Trophoblast cell (in vitro differentiated cells and primary cell): ENCODE measurements at regions not wholly inside any gene's neighbourhood (a gene's known extent, or its start where the extent isn't known, plus 50 kb on each side); places are given as distances from the start of the nearest gene placed in this dataset.

Experiments
- DNase-seq, 2 donors: peaks; one replicate each; pipeline ENCODE4 v3.0.0-alpha.2; 2016
- H2AFZ ChIP-seq: 2 replicates; pipeline ENCODE4 v1.6.1; 2013; ENCODE audit warnings: low read length, moderate library complexity, mild to moderate bottlenecking; ENCODE audit not compliant: insufficient read depth, poor library complexity
- H2AK5ac ChIP-seq: 2 replicates; pipeline ENCODE4 v1.6.1; 2013; ENCODE audit warnings: mild to moderate bottlenecking, low read length
- H2BK120ac ChIP-seq: 2 replicates; pipeline ENCODE4 v1.6.1; 2013; ENCODE audit warnings: low read length, mild to moderate bottlenecking, moderate library complexity; ENCODE audit not compliant: insufficient read depth, poor library complexity
- H2BK12ac ChIP-seq: 2 replicates; pipeline ENCODE4 v1.6.1; 2013; ENCODE audit warnings: mild to moderate bottlenecking, low read length, moderate library complexity
- H2BK5ac ChIP-seq: 2 replicates; pipeline ENCODE4 v1.6.1; 2013; ENCODE audit warnings: low read length, low read depth, moderate library complexity, mild to moderate bottlenecking; ENCODE audit not compliant: poor library complexity
- H3K14ac ChIP-seq: 2 replicates; pipeline ENCODE4 v1.6.1; 2013; ENCODE audit warnings: mild to moderate bottlenecking, low read length
- H3K18ac ChIP-seq: 2 replicates; pipeline ENCODE4 v1.6.1; 2013; ENCODE audit warnings: mild to moderate bottlenecking, low read length
- H3K23ac ChIP-seq: 2 replicates; pipeline ENCODE4 v1.6.1; 2013; ENCODE audit warnings: low read length
- H3K27ac ChIP-seq: 2 replicates; pipeline ENCODE4 v1.5.1; 2013; ENCODE audit warnings: low read depth, mild to moderate bottlenecking, inconsistent platforms, low read length, moderate library complexity
- H3K27me3 ChIP-seq: 2 replicates; pipeline ENCODE4 v1.6.1; 2013; ENCODE audit warnings: inconsistent platforms, mild to moderate bottlenecking, low read length, moderate library complexity; ENCODE audit not compliant: insufficient read depth
- H3K36me3 ChIP-seq, 2 experiments: 1 replicate in 1 of 2; 2 replicates in 1 of 2; pipeline ENCODE4 v1.6.1; 2013; ENCODE audit warnings: low read length in 2 of 2, mild to moderate bottlenecking in 2 of 2, moderate library complexity in 1 of 2; ENCODE audit not compliant: insufficient read depth in 2 of 2, control insufficient read depth in 1 of 2
- H3K4ac ChIP-seq: 2 replicates; pipeline ENCODE4 v1.6.1; 2013; ENCODE audit warnings: low read depth, mild to moderate bottlenecking, low read length, moderate library complexity
- H3K4me1 ChIP-seq, 2 experiments: 1 replicate in 1 of 2; 2 replicates in 1 of 2; pipeline ENCODE4 v1.6.1; 2013; ENCODE audit warnings: low read length in 2 of 2, mild to moderate bottlenecking in 2 of 2, moderate library complexity in 1 of 2; ENCODE audit not compliant: insufficient read depth in 2 of 2, control insufficient read depth in 1 of 2
- H3K4me2 ChIP-seq: 2 replicates; pipeline ENCODE4 v1.6.1; 2013; ENCODE audit warnings: inconsistent platforms, mild to moderate bottlenecking, low read length, moderate library complexity
- H3K4me3 ChIP-seq: 2 replicates; pipeline ENCODE4 v1.5.1; 2013; ENCODE audit warnings: mild to moderate bottlenecking, low read depth, low read length, inconsistent platforms
- H3K79me1 ChIP-seq: one replicate; pipeline ENCODE4 v1.6.1; 2013; ENCODE audit warnings: low read length
- H3K79me2 ChIP-seq: 2 replicates; pipeline ENCODE4 v1.6.1; 2013; ENCODE audit warnings: low read length, mild to moderate bottlenecking; ENCODE audit not compliant: control insufficient read depth, insufficient read depth, poor library complexity
- H3K9ac ChIP-seq: 2 replicates; pipeline ENCODE4 v1.6.1; 2013; ENCODE audit warnings: mild to moderate bottlenecking, low read length
- H3K9me3 ChIP-seq: 2 replicates; pipeline ENCODE4 v1.6.1; 2013; ENCODE audit warnings: low read depth, mild to moderate bottlenecking, control low read depth, inconsistent platforms, low read length; ENCODE audit not compliant: insufficient read depth
- H4K12ac ChIP-seq: 2 replicates; pipeline ENCODE4 v1.6.1; 2013; ENCODE audit warnings: low read depth, mild to moderate bottlenecking, low read length, moderate library complexity
- H4K8ac ChIP-seq: 2 replicates; pipeline ENCODE4 v1.6.1; 2013; ENCODE audit warnings: low read depth, mild to moderate bottlenecking, low read length, moderate library complexity
- H4K91ac ChIP-seq: one replicate; pipeline ENCODE4 v1.6.1; 2013; ENCODE audit warnings: low read depth, mild to moderate bottlenecking, low read length, moderate library complexity
- WGBS: extraction: QIAGEN DNeasy Blood & Tissue Kit; methylation state at CpG from one replicate; pipeline ENCODE4 v1.1.7; 2013; ENCODE audit warnings: missing lambda C conversion rate; ENCODE audit not compliant: insufficient read length, insufficient coverage; ENCODE audit errors: extremely low coverage; 5-methylcytosine and 5-hydroxymethylcytosine counted together

- H4K12ac ChIP-seq, result no peak overlapping the region
Measured at GRCh38 chr15:72912996-72913395, 129.4 kb upstream of the ADPGK start.

GRCh38 chr15:72912121-72912520 lies 128.6 kb upstream of the ADPGK start:
- no peak overlapping the region for H3K14ac ChIP-seq
- no peak overlapping the region for H3K27ac ChIP-seq
- H3K4me1 ChIP-seq, result no peaks in the 10 kb centered on the region
- no peaks in the 10 kb centered on the region for H3K27me3 ChIP-seq
- no peak overlapping the region for H3K4me3 ChIP-seq
- no peak overlapping the region for H3K4me2 ChIP-seq
- no peaks in the 10 kb centered on the region for H3K79me1 ChIP-seq
- H2AFZ ChIP-seq, result no peak overlapping the region
- H2BK120ac ChIP-seq, result no peak overlapping the region
- H3K79me2 ChIP-seq, result no peaks in the 10 kb centered on the region
- no peak overlapping the region for H3K9ac ChIP-seq
- WGBS, result no CpG with 5 or more reads among the region's 4 CpGs
- no peak overlapping the region for H3K23ac ChIP-seq
- no peak overlapping the region for H4K91ac ChIP-seq
- no peak overlapping the region for H3K4ac ChIP-seq
- no peaks in the 10 kb centered on the region for H3K9me3 ChIP-seq
- H2BK5ac ChIP-seq, result no peak overlapping the region
- H3K18ac ChIP-seq, result no peak overlapping the region
- no peak overlapping the region for H2AK5ac ChIP-seq
- no peak overlapping the region for H4K12ac ChIP-seq
- H4K8ac ChIP-seq, result no peak overlapping the region
- DNase-seq, result no peak
- H2BK12ac ChIP-seq, result no peak overlapping the region
- H3K36me3 ChIP-seq, result no peaks in the 10 kb centered on the region

More at GRCh38 chr15:72912996-72913395, 129.4 kb upstream of the ADPGK start:
- H3K18ac ChIP-seq, result no peak overlapping the region
- DNase-seq, result peak in 1 of 2 donors; percentile 49
- no peaks in the 10 kb centered on the region for H3K79me1 ChIP-seq
- H2BK120ac ChIP-seq, result no peak overlapping the region
- H2AFZ ChIP-seq, result no peak overlapping the region
- no peak overlapping the region for H3K23ac ChIP-seq
- H3K36me3 ChIP-seq, result no peaks in the 10 kb centered on the region
- no peak overlapping the region for H2AK5ac ChIP-seq
- no peaks in the 10 kb centered on the region for H3K27me3 ChIP-seq
- H4K8ac ChIP-seq, result no peak overlapping the region
- H3K79me2 ChIP-seq, result no peaks in the 10 kb centered on the region
- no peak overlapping the region for H3K9ac ChIP-seq
- no peak overlapping the region for H2BK12ac ChIP-seq
- H3K4me1 ChIP-seq, result no peaks in the 10 kb centered on the region
- no peak overlapping the region for H3K14ac ChIP-seq
- H4K91ac ChIP-seq, result no peak overlapping the region
- H3K9me3 ChIP-seq, result no peaks in the 10 kb centered on the region
- whole genome bisulfite sequencing, result no CpG with 5 or more reads among the region's 2 CpGs
- no peak overlapping the region for H3K4me2 ChIP-seq
- H3K4ac ChIP-seq, result no peak overlapping the region
- no peak overlapping the region for H3K27ac ChIP-seq
- no peak overlapping the region for H3K4me3 ChIP-seq
- H2BK5ac ChIP-seq, result no peak overlapping the region

- Histone ChIP-seq H3K9ac (no peak overlapping the region), H2BK5ac (no peak overlapping the region), H3K4ac (no peak overlapping the region), H3K4me2 (no peak overlapping the region), H3K27ac (no peak overlapping the region), H2AFZ (no peak overlapping the region), H3K79me1 (no peaks in the 10 kb centered on the region), H3K36me3 (no peaks in the 10 kb centered on the region), H3K9me3 (no peaks in the 10 kb centered on the region), H3K79me2 (no peaks in the 10 kb centered on the region), H3K18ac (no peak overlapping the region), H3K4me1 (no peaks in the 10 kb centered on the region), H2AK5ac (no peak overlapping the region), H3K23ac (no peak overlapping the region), H2BK120ac (no peak overlapping the region), H3K27me3 (no peaks in the 10 kb centered on the region), H4K12ac (no peak overlapping the region), H3K14ac (no peak overlapping the region), H3K4me3 (no peak overlapping the region), H4K91ac (no peak overlapping the region), H4K8ac (no peak overlapping the region), H2BK12ac (no peak overlapping the region)
- WGBS, result no CpG with 5 or more reads among the region's 1 CpG
- no peak for DNase-seq
Measured at GRCh38 chr15:72911626-72912025, 128.1 kb upstream of the ADPGK start.

GRCh38 chr15:72908713-72909112 lies 125.2 kb upstream of the ADPGK start:
- Histone ChIP-seq H3K18ac (no peak overlapping the region), H3K4me1 (no peaks in the 10 kb centered on the region), H3K4ac (no peak overlapping the region), H2BK5ac (no peak overlapping the region), H3K27me3 (no peaks in the 10 kb centered on the region), H4K91ac (no peak overlapping the region), H3K9me3 (no peaks in the 10 kb centered on the region), H3K27ac (no peak overlapping the region), H3K14ac (no peak overlapping the region), H2BK120ac (no peak overlapping the region), H3K36me3 (no peaks in the 10 kb centered on the region), H3K79me2 (no peaks in the 10 kb centered on the region), H2AK5ac (no peak overlapping the region), H2BK12ac (no peak overlapping the region), H3K9ac (no peak overlapping the region), H4K12ac (no peak overlapping the region), H3K4me2 (no peak overlapping the region), H4K8ac (no peak overlapping the region), H3K4me3 (no peak overlapping the region), H3K79me1 (no peaks in the 10 kb centered on the region), H2AFZ (no peak overlapping the region), H3K23ac (no peak overlapping the region)
- no CpG with 5 or more reads among the region's 4 CpGs for WGBS
- DNase-seq, result no peak
